Suprapubic skin (tissue), 4 donors: ENCODE measurements at regions not wholly inside any gene's neighbourhood (a gene's known extent, or its start where the extent isn't known, plus 50 kb on each side); places are given as distances from the start of the nearest gene placed in this dataset.
"Not testable (repeated sequence)": the region's sequence is repeated elsewhere in the genome, so short reads cannot be mapped to it uniquely, and the experiment has no call there.

Experiments used
- CTCF ChIP-seq, 2 donors: fragments of 200-600 bp in 1 of 2; fragments of 450-650 bp in 1 of 2; sonication (generic) in 1 of 2; IDR thresholded peaks; one replicate each; pipeline ENCODE4 v1.5.1; 2016 to 2019; ENCODE audit warnings: antibody characterized with exemption in 2 of 2, mild to moderate bottlenecking in 1 of 2, moderate library complexity in 1 of 2
- POLR2A ChIP-seq, 2 donors: fragments of 450-650 bp; IDR thresholded peaks; one replicate each; pipeline ENCODE4 v1.6.1; 2017; ENCODE audit warnings: antibody characterized with exemption in 2 of 2, mild to moderate bottlenecking in 2 of 2, moderate library complexity in 2 of 2
- POLR2AphosphoS5 ChIP-seq, 3 donors: sonication (generic); formaldehyde crosslinking; IDR thresholded peaks; one replicate each; pipeline ENCODE4 v1.6.1; 2017; ENCODE audit warnings: antibody characterized with exemption in 3 of 3

GRCh38 chr13:111058339-111058738 lies 56.8 kb upstream of the ARHGEF7 start:
- TF ChIP-seq POLR2AphosphoS5, CTCF, POLR2A (IDR thresholded peaks at IDR 0.05): not testable (repeated sequence)
